Smooth muscle cell (in vitro differentiated cells): ENCODE measurements at regions not wholly inside any gene's neighbourhood (a gene's known extent, or its start where the extent isn't known, plus 50 kb on each side); places are given as distances from the start of the nearest gene placed in this dataset.

Experiments used
- DNase-seq: peaks from one replicate; lab custom pipeline; 2025; ENCODE audit not compliant: unreplicated experiment; lab: John Stamatoyannopoulos, UW
- H2AFZ ChIP-seq: fragments of 200-600 bp; sonication (generic); 2 replicates; pipeline ENCODE4 v1.6.0; 2016; ENCODE audit warnings: antibody characterized with exemption, low read depth, mild to moderate bottlenecking
- H3F3A ChIP-seq: fragments of 200-600 bp; sonication (generic); 2 replicates; pipeline ENCODE4 v1.6.0; 2017; ENCODE audit warnings: antibody characterized with exemption, low read depth
- H3K27ac ChIP-seq: fragments of 200-600 bp; sonication (generic); 2 replicates; pipeline ENCODE4 v1.5.1; 2016; ENCODE audit warnings: low read depth, mild to moderate bottlenecking
- H3K27me3 ChIP-seq: fragments of 200-600 bp; sonication (generic); 2 replicates; pipeline ENCODE4 v1.6.1; 2016; ENCODE audit warnings: low read depth, mild to moderate bottlenecking
- H3K36me3 ChIP-seq: fragments of 200-600 bp; sonication (generic); 2 replicates; pipeline ENCODE4 v1.5.1; 2016; ENCODE audit warnings: low read depth
- H3K4me1 ChIP-seq: fragments of 200-600 bp; sonication (generic); 2 replicates; pipeline ENCODE4 v1.5.1; 2016; ENCODE audit warnings: low read depth
- H3K4me2 ChIP-seq: fragments of 200-600 bp; sonication (generic); 2 replicates; pipeline ENCODE4 v1.6.0; 2016; ENCODE audit warnings: mild to moderate bottlenecking
- H3K4me3 ChIP-seq: fragments of 200-600 bp; sonication (generic); 2 replicates; pipeline ENCODE4 v1.5.1; 2016; ENCODE audit warnings: mild to moderate bottlenecking
- H3K79me2 ChIP-seq: fragments of 200-600 bp; sonication (generic); 2 replicates; pipeline ENCODE4 v1.6.0; 2016; ENCODE audit warnings: low read depth, mild to moderate bottlenecking
- H3K9ac ChIP-seq: fragments of 200-600 bp; sonication (generic); 2 replicates; pipeline ENCODE4 v1.6.0; 2016; ENCODE audit warnings: low read depth
- H3K9me3 ChIP-seq: fragments of 200-600 bp; sonication (generic); replicated peaks from 2 replicates; pipeline ENCODE4 v1.5.1; 2016; ENCODE audit warnings: low read depth
- H4K20me1 ChIP-seq: fragments of 200-600 bp; sonication (generic); 2 replicates; pipeline ENCODE4 v1.6.0; 2016; ENCODE audit warnings: low read depth
- CTCF ChIP-seq: fragments of 200-600 bp; sonication (generic); IDR thresholded peaks from 2 replicates; pipeline ENCODE4 v1.5.1; 2017; ENCODE audit warnings: borderline replicate concordance, mild to moderate bottlenecking, antibody characterized with exemption; ENCODE audit not compliant: insufficient read depth, poor library complexity, severe bottlenecking
- WGBS: methylation state at CpG from one replicate; pipeline ENCODE4 v1.1.7; 2016; ENCODE audit warnings: low lambda C conversion rate; 5-methylcytosine and 5-hydroxymethylcytosine counted together

GRCh38 chr1:118487932-118488331 is 302.9 kb upstream of the SPAG17 start:
- no peak overlapping the region for H3K4me3 ChIP-seq
- no peaks in the 10 kb centered on the region for H3K27me3 ChIP-seq
- no peak overlapping the region for H3K9ac ChIP-seq
- H3F3A ChIP-seq: no peaks in the 10 kb centered on the region
- no peaks in the 10 kb centered on the region for H3K79me2 ChIP-seq
- TF ChIP-seq CTCF: no peak
- WGBS: 29% methylated on average over 2 of the region's 2 CpGs
- H3K36me3 ChIP-seq: no peaks in the 10 kb centered on the region
- H3K9me3 ChIP-seq: no peaks in the 10 kb centered on the region
- no peak for DNase-seq
- H3K4me2 ChIP-seq: no peak overlapping the region
- H4K20me1 ChIP-seq: no peaks in the 10 kb centered on the region
- H2AFZ ChIP-seq: no peak overlapping the region
- H3K4me1 ChIP-seq: peaks cover 6% of the 10 kb centered on the region
- H3K27ac ChIP-seq: no peak overlapping the region

- Histone ChIP-seq H3K9ac (no peak overlapping the region), H3K36me3 (no peaks in the 10 kb centered on the region), H3K9me3 (no peaks in the 10 kb centered on the region), H3K4me2 (no peak overlapping the region), H3K27ac (no peak overlapping the region), H4K20me1 (no peaks in the 10 kb centered on the region), H3F3A (no peaks in the 10 kb centered on the region), H2AFZ (no peak overlapping the region), H3K4me1 (peaks cover 6% of the 10 kb centered on the region), H3K79me2 (no peaks in the 10 kb centered on the region), H3K27me3 (no peaks in the 10 kb centered on the region), H3K4me3 (no peak overlapping the region)
- no peak for DNase-seq
- TF ChIP-seq CTCF: no peak
- WGBS: 66% methylated on average over 5 of the region's 5 CpGs
These were observed 302.1 kb upstream of the SPAG17 start for GRCh38 chr1:118487091-118487490.

GRCh38 chr1:118486199-118486598 is 301.2 kb upstream of the SPAG17 start:
- Histone ChIP-seq H3K4me3 (no peak overlapping the region), H3K4me2 (no peak overlapping the region), H3K36me3 (no peaks in the 10 kb centered on the region), H3K79me2 (no peaks in the 10 kb centered on the region), H4K20me1 (no peaks in the 10 kb centered on the region), H3K27ac (no peak overlapping the region), H3K27me3 (no peaks in the 10 kb centered on the region), H2AFZ (no peak overlapping the region), H3K4me1 (peaks cover 6% of the 10 kb centered on the region), H3F3A (no peaks in the 10 kb centered on the region), H3K9ac (no peak overlapping the region), H3K9me3 (no peaks in the 10 kb centered on the region)
- TF ChIP-seq CTCF: no peak
- DNase-seq: no peak
- WGBS: 66% methylated on average over 7 of the region's 7 CpGs

GRCh38 chr1:118485757-118486156 is 300.7 kb upstream of the SPAG17 start:
- no peaks in the 10 kb centered on the region for H3F3A ChIP-seq
- no peaks in the 10 kb centered on the region for H3K79me2 ChIP-seq
- H3K4me2 ChIP-seq: no peak overlapping the region
- no peaks in the 10 kb centered on the region for H3K27me3 ChIP-seq
- no peak overlapping the region for H2AFZ ChIP-seq
- whole genome bisulfite sequencing: 79% methylated on average over 1 of the region's 1 CpG
- no peak for DNase-seq
- no peaks in the 10 kb centered on the region for H4K20me1 ChIP-seq
- no peak overlapping the region for H3K9ac ChIP-seq
- no peak for TF ChIP-seq CTCF
- H3K27ac ChIP-seq: no peak overlapping the region
- H3K4me3 ChIP-seq: no peak overlapping the region
- no peaks in the 10 kb centered on the region for H3K9me3 ChIP-seq
- no peaks in the 10 kb centered on the region for H3K36me3 ChIP-seq
- H3K4me1 ChIP-seq: peaks cover 6% of the 10 kb centered on the region
